Left hindlimb (tissue), 1 donor: ENCODE measurements at regions not wholly inside any gene's neighbourhood (a gene's known extent, or its start where the extent isn't known, plus 50 kb on each side); places are given as distances from the start of the nearest gene placed in this dataset.
"Not testable (repeated sequence)": the region's sequence is repeated elsewhere in the genome, so short reads cannot be mapped to it uniquely, and the experiment has no call there.

Source experiments
- DNase-seq: peaks from one replicate; pipeline ENCODE4 v3.0.0-alpha.2; 2018

- DNase-seq = no peak
These were observed 51.5 kb upstream of the IFNE start for GRCh38 chr9:21533597-21533996.

DNA sequence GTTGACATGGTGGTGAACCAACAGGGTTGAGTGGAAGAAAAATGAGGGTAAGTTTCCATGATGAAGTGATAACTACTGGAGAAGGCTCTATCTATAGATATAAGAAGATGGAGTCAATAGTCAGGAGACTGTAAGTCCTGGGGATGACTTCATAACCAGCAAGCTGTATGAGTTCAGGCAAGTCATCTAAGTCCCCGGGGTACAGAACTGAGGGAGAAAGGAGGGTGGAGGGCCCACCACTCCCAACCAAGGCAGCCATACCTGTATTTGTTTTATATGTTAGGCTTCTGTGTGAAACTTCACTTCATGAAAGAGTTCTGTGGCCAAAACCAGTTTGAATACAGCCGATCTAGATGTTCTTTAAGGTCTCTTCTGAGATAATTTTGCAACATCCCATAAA, 53.3 kb upstream of the IFNE start:
- no peak for DNase-seq

DNA sequence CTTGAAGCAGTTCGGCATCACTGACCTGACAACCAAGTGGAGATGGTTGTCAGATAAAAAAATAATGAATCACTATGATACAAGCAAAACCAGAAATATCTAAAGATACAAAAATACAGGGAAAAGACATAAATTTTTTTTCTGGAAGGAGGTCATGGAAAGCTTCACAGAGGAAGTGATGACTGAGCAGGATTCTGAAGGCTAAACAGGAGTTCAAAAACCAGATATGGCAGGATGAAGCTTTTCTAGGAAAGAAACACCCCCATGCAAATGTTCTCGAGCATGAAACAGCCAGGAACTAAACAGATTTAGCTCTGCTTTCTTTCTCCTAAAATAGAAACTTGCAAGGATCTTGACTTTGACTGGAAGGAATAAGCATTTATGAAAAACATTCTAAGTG, 60.7 kb upstream of the IFNE start:
- DNase-seq = no peak

DNA sequence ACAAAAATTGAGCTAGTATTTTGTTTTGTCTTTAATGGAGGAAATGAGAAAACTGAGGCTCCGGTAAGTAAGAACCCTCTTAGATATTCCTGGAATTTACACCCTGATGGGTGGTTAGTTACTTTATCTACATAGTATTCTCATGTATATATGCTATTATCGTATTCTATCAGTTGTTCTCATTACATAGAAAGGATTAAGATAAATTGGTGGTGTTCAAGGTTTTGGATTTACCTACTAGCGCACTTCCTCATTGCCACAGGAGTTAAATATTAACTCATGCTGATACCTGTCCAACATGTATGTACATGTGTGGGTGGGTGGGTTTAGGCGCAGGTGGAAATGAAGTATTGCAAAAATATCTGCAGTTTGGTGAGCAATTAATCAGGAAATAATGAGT, 61.1 kb upstream of the IFNE start:
- DNase-seq = no peak

GRCh38 chr9:21543816-21544215, 61.7 kb upstream of the IFNE start:
- DNase-seq = not testable (repeated sequence)

GRCh38 chr9:21546949-21547348, 64.8 kb upstream of the IFNE start:
- no peak for DNase-seq

GRCh38 chr9:21549251-21549765, 67.2 kb upstream of the IFNE start:
- DNase-seq = peak; percentile 50

- no peak for DNase-seq
These were observed 67.8 kb upstream of the IFNE start for GRCh38 chr9:21549890-21550289.

DNA sequence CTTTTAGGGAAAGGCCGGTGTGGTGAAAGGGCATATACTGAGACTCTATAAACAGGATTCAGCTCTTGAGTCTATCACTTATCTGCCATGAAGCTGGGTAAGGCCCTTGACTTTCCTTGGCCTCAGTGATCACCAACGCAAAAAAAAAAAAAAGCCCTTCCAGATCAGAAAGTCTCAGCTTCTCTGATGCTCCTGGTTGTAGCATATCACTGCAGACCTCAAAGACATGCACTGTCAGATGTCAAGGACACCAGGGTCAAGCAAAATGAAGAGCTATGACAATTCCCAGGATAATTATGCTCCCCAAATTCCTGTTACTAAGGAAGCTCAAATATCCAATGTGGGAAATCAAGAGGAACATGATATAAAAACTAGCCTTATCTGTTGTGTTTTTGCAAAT, 68.3 kb upstream of the IFNE start:
- no peak for DNase-seq

DNA sequence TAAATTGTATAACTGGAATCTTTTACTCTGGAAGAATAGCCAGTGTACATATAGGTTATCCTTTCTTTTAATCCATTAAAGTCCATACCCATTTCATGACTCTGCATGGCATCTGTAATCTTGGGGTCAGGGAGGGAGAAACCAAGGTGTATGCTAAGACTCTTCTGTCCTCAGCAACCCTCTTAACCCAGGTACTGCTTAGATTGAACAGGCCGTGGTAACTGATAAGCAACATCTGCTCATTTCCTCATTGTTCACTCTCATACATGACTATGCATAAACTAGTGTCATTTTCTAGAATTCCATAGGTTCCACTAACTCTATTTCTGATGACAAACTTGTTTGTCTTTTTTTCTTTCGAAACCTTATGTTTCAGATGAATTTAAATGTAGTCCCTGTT, 69.3 kb upstream of the IFNE start:
- no peak for DNase-seq

- no peak for DNase-seq
These were observed 70.4 kb upstream of the IFNE start for GRCh38 chr9:21552244-21553170.

DNA sequence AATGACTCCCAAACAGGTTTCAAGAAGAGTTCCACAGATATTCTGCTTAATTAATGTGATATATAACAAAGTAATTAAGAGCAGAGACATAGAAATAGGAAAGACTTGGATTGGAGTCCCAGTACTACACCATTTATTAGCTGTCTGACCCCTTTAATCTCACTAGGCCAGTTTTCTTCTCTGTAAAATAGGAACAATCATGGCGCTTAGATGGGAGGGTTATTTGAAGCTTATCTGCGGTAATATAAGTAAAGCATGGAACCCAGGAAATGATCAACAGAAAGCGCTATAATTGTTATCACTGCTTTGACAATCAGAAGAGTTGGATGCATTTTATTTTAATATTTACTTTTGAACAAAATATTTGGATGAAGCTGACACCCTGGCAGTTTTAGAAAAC, 71.3 kb upstream of the IFNE start:
- no peak for DNase-seq

- DNase-seq = no peak
These were observed 72.7 kb upstream of the IFNE start for GRCh38 chr9:21554813-21555212.

GRCh38 chr9:21555911-21556310, 73.8 kb upstream of the IFNE start:
- no peak for DNase-seq

DNA sequence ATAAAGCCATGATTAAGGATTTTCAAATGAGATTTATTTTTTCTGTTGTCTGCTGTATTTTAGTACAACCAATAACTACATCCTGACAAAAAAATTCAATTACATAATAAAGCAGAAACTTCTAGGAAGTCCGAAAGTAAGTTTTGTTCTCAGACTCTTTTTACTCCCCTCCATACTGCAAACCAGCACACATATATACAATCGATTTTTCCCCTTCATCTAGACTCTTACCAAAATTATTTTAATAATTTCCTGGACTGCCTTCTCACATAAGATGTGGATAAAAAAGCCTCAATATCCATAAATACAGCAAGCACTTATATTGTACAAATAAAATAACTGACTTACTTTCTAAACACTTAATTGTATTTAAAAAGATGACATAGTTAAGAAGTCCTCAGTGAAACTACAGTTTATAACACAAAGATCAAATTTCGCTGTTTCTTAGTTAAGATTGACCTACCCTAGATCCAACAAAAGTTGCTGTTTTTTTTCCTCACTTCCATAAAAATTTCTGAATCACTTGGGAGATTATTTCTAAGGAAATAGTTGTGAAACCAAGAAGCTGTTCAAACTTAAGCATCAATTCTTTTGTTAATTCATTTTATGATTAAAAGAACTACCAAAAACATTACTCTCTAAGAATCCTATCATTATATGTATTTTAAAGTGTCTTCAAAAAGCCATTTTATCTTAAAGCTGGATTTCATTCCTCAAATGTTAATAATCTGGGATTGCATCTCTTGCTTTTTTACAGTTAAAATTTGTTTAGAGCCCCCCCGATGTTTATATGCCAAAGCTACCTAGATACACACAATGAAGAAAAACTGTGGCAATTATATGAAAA, 74.7 kb upstream of the IFNE start:
- DNase-seq = no peak

DNA sequence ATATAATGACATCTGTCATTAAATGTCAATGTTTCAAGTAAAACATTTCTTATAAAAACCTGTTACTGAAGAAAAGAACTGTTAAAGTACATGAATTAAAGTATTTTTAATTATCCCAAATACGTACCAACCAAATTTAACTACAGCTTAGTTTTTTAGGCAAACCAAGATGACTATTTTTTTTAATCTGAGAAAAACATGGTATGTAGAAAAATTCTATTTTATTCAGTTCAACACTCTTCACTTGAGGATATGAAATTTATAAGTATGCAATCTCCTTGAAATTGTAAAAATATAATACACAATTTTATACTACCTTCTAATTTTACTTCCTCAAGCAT, 75.3 kb upstream of the IFNE start:
- no peak for DNase-seq

- DNase-seq = no peak
These were observed 76.0 kb upstream of the IFNE start for GRCh38 chr9:21558079-21558478.

GRCh38 chr9:21558615-21559401, 76.7 kb upstream of the IFNE start:
- peak; percentile 27 for DNase-seq

DNA sequence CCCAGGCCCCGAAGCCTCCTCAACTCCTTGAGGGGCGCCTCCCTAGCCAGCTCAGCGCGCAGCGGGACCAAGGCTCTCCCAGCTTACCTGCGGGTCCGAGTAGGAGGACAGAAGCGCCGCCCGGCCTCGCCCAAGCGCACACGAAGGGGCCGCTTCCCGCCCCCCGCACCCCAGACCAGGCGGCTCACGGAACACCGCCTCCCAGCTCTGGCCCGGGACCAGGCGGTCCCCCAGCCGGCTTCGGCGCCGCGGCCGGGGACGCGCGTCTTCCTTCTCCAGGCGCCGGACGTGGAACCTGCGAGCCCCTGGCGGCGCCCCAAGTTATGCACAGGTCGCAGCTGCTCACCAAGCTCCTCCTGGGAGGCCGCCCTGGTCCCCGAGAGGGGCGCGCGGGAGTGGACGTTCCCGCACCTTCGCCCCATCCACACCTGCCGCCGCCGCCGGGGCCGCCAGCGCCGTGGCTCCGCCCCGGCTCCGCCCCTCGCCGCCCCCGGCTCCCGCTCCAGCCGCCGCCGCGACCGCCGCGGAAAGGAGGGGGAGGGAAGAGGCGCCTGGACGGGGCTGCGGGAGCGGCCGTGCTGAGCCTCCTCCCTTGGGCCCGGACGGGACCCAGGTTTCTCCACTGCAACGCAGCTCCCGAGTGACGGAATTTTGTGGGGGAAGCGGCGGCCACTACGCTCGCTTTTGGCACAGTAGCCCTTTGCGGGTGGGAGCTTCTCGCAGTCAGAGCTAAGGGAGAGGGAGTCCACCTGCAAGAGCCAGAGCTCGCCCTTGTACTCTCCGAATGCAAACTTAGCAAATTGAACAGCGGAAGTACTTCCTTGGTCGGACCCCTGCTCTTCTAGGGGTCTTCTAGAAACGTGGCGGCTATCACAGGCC, 77.5 kb upstream of the IFNE start:
- DNase-seq = peak; percentile 43

GRCh38 chr9:21560281-21560745, 78.2 kb upstream of the IFNE start:
- peak; percentile 20 for DNase-seq

- DNase-seq = no peak
These were observed 79.4 kb upstream of the IFNE start for GRCh38 chr9:21561502-21561901.

DNA sequence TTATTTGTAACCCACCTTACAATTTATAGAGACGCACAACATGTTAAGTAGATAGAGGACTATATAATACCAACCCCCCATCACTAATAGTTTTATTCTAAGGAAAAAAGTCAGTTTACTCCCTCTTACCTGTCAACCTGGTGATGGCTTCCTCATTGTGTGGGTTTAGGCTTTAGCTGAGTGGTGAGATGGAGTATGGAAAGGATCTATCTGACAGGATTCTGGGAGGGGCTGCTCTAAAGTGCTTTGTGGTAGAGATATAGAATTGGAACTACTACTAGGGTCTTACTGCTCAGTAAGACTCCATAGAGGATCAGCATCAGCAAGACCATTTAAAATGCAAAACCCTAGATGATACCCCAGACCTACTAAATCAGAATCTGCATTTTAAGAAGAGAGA, 82.1 kb upstream of the IFNE start:
- DNase-seq = no peak
